ENCODE measurements at regions not wholly inside any gene's neighbourhood (a gene's known extent, or its start where the extent isn't known, plus 50 kb on each side); places are given as distances from the start of the nearest gene placed in this dataset.
"Not testable (repeated sequence)": the region's sequence is repeated elsewhere in the genome, so short reads cannot be mapped to it uniquely, and the experiment has no call there.

DNA sequence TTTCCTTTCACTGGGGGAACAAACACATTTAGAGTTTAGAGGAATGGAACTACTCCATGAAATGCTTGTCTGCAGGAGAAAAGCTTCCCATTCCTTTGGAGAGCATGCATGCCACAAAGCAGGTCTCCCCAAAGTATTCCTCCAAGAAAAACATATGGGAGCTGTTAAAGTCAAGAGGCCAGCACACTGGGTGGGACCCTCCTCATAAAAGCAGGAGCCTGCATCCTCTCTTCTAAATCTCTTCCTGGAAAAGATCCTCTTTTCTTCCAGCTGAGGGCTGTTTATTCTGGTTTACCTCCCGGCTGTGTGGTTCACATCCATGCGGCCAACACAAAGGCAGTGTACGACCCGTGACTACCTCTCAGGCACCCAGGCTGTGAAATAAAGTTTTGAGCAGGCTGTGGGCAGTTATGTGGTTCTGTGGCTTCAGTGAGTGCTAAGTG is 103.4 kb downstream of the TENT5C start:
- no peaks in the 10 kb centered on the region for H3K27me3 ChIP-seq
- WGBS, 3 donors, result 36 to 52% (median 48%) methylated on average over 4 of the region's 4 CpGs
- no peak overlapping the region for H3K4me3 ChIP-seq
- TF ChIP-seq CTCF (IDR thresholded peaks at IDR 0.05) (no peak), POLR2A (IDR thresholded peaks at IDR 0.05) (no peak), EP300 (IDR thresholded peaks at IDR 0.05) (no peak)
- H3K27ac ChIP-seq, result no peak overlapping the region
- H3K9me3 ChIP-seq, result no peaks in the 10 kb centered on the region
- H3K4me1 ChIP-seq (ENCODE audit: insufficient read depth), result no peaks in the 10 kb centered on the region
- DNase-seq, result no peak
- intact Hi-C loops (cut with DNase I), result no loop called here
- no peaks in the 10 kb centered on the region for H3K36me3 ChIP-seq

GRCh38 chr1:117710710-117711109 is 104.9 kb downstream of the TENT5C start:
- Histone ChIP-seq H3K4me3 (no peak overlapping the region), H3K4me1 (ENCODE audit: insufficient read depth) (no peaks in the 10 kb centered on the region), H3K9me3 (no peaks in the 10 kb centered on the region), H3K27me3 (no peaks in the 10 kb centered on the region), H3K36me3 (no peaks in the 10 kb centered on the region), H3K27ac (no peak overlapping the region)
- TF ChIP-seq EP300 (IDR thresholded peaks at IDR 0.05), result no peak
- no peak for DNase-seq
- intact Hi-C loops (cut with DNase I), result no loop called here
- WGBS, 3 donors, result 82 to 92% (median 90%) methylated on average over 8 of the region's 8 CpGs

DNA sequence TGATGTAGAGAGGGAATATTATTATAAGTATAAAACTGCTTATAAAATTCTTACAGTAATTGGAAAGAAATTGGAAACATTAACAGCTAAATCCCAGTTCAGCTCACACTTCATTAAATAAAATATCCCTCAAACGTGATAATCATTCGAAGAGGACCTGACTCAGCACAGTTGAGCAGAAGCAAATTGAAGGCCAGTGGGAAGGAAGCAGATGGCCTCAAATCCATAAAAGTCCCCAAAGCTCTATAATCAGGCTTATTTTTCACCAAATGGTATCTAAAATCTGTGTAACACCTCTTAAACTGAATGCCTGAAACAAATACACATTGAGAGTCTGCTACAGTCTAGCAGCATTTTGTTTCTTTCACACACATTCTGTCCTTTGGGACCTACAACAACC is 106.8 kb downstream of the TENT5C start:
- no peak for DNase-seq
- Histone ChIP-seq H3K4me3 (no peak overlapping the region), H3K9me3 (no peaks in the 10 kb centered on the region), H3K27me3 (no peaks in the 10 kb centered on the region), H3K4me1 (ENCODE audit: insufficient read depth) (no peaks in the 10 kb centered on the region), H3K27ac (no peak overlapping the region), H3K36me3 (no peaks in the 10 kb centered on the region)
- intact Hi-C loops (cut with DNase I), result no loop called here
- 38 to 70% (median 45%) methylated on average over 2 of the region's 2 CpGs for WGBS, 3 donors
- TF ChIP-seq POLR2A (IDR thresholded peaks at IDR 0.05) (no peak), EP300 (IDR thresholded peaks at IDR 0.05) (no peak)

- Histone ChIP-seq H3K36me3 (no peaks in the 10 kb centered on the region), H3K4me1 (ENCODE audit: insufficient read depth) (no peaks in the 10 kb centered on the region), H3K9me3 (no peaks in the 10 kb centered on the region), H3K27me3 (no peaks in the 10 kb centered on the region), H3K4me3 (no peak overlapping the region), H3K27ac (no peak overlapping the region)
- no peak for DNase-seq
- intact Hi-C loops (cut with DNase I), result no loop called here
- WGBS, 3 donors, result 25 to 53% (median 44%) methylated on average over 1 of the region's 1 CpG
- TF ChIP-seq POLR2A (IDR thresholded peaks at IDR 0.05) (no peak), EP300 (IDR thresholded peaks at IDR 0.05) (no peak), CTCF (IDR thresholded peaks at IDR 0.05) (no peak)
These were observed 108.7 kb downstream of the TENT5C start for GRCh38 chr1:117714546-117714945.

- H3K4me3 ChIP-seq; H3K27ac ChIP-seq; H3K27me3 ChIP-seq; intact Hi-C loops (cut with DNase I); H3K36me3 ChIP-seq; DNase-seq; H3K4me1 ChIP-seq (ENCODE audit: insufficient read depth); H3K9me3 ChIP-seq: not testable (repeated sequence)
- 74 to 77% (median 77%) methylated on average over 4 of the region's 4 CpGs for WGBS, 3 donors
These were observed 110.2 kb downstream of the TENT5C start for GRCh38 chr1:117716030-117716429.

DNA sequence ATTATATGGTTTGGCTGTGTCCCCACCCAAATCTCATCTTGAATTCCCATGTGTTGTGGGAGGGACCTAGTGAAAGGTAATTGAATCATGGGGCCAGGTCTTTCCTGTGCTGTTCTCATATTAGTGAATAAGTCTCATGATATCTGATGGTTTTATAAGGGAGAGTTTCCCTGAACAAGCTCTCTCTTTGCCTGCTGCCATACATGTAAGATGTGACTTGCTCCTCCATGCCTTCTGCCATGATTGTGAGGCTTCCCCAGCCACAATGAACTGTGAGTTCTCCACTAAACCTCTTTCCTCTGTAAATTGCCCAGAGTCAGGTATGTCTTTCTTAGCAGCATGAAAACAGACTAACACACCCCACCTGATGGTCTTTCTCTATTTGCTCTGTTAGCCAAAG is 112.1 kb downstream of the TENT5C start:
- H3K9me3 ChIP-seq; H3K4me1 ChIP-seq (ENCODE audit: insufficient read depth); intact Hi-C loops (cut with DNase I); DNase-seq; H3K4me3 ChIP-seq; H3K36me3 ChIP-seq; H3K27ac ChIP-seq; H3K27me3 ChIP-seq: not testable (repeated sequence)

- H3K27me3 ChIP-seq; H3K9me3 ChIP-seq; intact Hi-C loops (cut with DNase I); H3K36me3 ChIP-seq; H3K4me1 ChIP-seq (ENCODE audit: insufficient read depth); H3K27ac ChIP-seq; H3K4me3 ChIP-seq; DNase-seq: not testable (repeated sequence)
- WGBS, 3 donors, result 53 to 62% (median 58%) methylated on average over 2 of the region's 2 CpGs
These were observed 112.7 kb downstream of the TENT5C start for GRCh38 chr1:117718596-117718995.
